Stimulated activated CD8-positive, alpha-beta memory T cell treated with anti-CD3 and anti-CD28 coated beads, Interleukin-7, amount 100 ng/mL, for 24 hours (primary cell): ENCODE measurements at regions not wholly inside any gene's neighbourhood (a gene's known extent, or its start where the extent isn't known, plus 50 kb on each side); places are given as distances from the start of the nearest gene placed in this dataset.
"Not testable (repeated sequence)": the region's sequence is repeated elsewhere in the genome, so short reads cannot be mapped to it uniquely, and the experiment has no call there.

Experiments used
- DNase-seq: peaks from one replicate; pipeline ENCODE4 v3.0.0-alpha.2; 2020; ENCODE audit warnings: low read depth

DNA sequence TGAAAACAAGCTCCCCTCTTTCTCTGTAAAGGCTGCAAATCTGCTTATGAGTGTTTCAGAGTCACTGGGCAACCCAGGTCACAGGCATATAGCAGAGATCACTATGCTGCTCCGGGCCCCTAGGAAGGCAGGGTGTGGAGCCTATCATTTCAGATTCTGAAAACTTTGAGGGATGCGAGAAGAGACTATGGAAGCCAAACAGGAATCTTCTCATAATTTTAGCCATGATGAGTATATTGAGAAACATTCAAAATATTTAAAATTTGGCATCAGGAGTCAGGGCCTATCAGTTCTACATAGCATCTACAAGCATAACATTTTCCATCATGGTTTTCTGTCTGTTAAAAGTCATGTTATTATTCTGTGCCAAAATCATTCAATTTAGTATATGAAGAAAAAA, 61.7 kb upstream of the ATXN3L start:
- DNase-seq = no peak

DNA sequence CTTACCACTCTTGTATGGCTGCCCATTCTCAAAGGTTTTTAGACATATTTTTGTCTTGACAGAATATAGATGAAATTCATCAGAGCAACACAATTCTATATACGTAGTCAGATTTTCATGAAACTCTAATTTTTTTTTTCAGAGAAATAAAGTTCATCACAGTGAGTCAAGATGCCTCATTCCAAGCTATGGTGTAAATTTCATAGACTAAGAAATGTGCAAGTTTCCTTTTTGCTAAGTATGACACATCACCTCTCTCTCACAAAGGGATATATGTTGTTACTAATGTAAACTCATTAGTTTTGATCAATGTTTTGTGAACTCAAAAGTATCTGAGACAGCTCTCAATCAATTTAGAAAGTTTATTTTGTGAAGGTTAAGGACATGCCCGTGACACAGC, 60.4 kb upstream of the ATXN3L start:
- DNase-seq = no peak

DNA sequence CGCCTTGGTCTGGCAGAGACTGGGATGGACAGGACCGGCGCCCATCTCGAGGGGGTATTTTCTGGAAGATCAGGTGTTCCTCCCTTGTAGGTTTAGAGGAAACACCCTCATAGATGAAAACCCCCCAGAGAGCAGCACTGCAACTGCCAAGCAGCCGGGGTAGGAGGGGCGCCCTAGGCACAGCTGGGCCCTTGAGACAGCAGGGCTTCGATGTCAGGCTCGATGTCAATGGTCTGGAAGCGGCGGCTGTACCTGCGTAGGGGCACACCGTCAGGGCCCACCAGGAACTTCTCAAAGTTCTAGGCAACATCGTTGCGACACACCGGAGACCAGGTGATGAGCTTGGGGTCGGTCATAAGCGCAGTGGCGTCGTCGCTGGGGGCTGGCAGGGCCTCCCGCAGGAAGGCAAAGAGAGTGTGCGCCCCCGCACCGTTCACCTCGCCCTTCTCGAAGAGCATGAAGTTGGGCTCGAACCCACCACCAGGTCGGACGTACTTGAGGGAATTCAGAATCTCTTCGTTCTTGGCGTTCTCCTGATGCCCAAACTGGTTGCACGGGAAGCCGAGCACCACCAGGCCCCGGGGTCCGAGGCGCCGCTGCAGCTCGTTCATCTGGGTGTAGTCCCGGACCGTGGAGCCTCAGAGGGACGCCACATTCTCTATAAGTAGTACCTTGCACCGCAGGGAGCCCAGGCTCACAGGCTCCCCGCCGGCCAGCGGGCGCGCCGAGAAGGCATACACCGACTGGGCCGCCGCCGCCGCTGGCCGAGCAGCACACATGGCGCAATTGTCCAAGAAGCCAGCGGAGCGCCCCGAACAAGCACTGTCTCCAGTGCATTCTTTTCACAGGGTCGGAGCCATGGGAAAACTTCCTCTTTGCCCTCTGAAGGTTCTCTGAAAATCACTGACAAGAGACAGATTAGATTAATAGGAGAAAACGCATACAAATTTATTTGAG, 59.0 kb upstream of the ATXN3L start:
- not testable (repeated sequence) for DNase-seq

DNA sequence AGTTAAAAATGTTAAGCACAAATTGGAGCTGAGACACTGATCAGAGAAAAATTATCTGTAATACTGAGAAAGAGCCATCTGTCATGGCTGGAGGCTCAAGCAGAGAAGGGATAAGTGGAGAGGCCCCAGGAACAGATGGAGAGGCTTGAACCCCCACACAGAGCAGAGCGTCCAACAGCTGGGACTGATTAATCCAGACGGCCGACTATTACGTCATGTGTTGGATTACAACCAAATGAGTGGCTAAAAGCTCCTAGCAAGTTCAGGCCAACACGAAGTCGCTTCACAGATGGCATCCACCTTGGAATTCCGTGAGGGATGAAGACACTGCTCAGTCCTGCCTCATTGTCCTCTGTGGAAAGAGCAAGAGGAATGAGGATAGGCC, 57.7 kb upstream of the ATXN3L start:
- no peak for DNase-seq

DNA sequence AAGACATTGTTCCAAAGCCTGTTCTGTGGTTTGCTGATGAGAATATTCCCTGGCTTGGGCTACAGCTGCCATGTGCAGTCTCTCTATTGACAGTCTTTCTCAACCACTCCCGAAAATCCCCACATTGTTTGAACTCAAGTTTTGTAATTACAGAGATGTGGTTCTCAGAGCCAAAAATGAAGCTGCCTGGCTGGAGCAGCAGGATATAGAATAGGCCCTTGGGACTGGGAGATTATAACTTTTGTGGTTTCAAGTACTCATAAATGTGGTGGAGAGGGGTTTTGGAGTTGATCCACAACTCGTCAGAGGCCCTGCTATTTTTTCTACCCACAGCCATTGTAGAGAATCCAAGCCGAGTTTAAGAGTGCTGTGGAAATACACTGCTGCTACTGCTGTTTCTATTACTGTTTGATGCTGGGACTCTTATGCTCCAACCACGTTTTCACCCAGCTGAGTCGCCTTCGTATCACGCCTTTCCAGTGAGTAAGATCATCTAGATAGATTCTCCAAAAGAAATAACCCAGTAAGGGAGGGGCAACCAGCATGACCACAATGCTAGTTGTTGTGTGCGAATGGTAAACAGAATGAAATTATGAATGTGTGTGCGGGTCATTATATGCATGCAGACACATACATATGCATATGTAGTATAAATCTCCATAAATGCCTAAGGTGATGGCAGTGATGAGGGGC, 57.1 kb upstream of the ATXN3L start:
- no peak for DNase-seq

DNA sequence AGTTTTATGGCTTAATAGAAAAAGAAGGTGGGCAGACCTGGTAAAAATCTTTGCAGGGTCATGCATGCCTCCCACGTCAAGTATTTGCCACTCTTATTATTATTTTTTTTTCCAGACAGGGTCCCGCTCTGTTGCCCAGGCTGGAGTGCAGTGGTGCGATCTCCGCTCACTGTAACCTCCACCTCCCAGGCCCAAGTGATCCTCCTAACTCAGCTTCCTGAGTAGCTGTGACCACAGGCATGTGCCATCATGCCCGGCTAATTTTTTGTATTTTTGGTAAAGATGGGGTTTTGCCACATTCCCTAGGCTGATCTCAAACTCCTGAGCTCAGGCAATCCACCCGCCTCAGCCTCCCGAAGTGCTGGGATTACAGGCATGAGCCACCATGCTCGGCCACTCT, 55.7 kb upstream of the ATXN3L start:
- not testable (repeated sequence) for DNase-seq

DNA sequence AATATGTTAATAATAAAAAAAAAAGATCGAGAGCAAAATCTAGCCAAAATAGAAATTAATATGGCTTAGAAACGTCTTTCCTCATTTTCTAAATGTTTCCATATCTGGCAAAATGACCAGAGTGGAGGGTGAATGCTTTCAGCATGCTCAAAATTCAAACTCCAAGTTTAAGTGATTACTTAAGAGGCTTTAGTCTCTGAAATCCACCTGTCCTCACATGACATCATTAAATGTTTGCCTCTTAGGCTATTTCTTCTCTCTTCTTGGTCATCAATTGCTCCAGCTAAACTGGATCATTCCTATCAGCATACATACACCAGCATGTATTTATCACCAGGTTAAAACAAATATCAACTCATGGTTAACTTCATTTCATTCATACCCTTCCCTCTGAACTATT, 54.5 kb upstream of the ATXN3L start:
- no peak for DNase-seq

DNA sequence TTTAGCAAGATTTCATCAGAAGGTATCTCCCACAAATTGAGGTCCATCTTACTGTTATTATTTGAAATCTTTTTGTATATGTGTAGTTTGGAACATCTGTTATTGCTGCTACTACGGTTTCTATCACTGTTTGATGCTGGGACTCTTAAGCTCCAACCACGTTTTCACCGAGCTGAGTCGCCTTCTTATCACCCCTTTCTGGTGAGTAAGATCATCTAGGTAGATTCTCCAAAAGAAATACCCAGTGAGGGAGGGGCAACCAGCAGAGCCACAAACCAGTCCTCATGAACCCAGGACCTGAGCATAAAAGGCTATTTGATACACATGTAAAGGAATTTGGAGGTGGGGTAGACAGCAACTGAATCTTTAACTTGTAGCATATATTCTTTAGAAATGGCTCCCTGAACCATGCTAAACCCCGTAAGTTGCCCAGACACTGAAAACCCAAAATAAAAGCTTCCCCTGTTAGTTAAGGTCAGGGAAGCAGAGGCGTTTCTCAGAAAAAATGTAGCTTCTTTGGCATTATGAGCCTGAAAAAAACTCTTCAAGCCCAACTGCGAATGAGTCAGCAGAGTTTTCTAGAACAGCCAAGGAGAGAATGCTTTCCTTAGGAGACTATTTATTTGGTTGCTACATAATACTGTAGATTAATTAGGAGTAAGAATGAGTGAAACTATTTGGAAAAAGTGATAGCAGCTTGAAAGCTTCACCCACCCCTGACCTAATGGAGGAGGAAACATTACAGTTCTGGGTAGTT, 53.8 kb upstream of the ATXN3L start:
- DNase-seq = no peak

DNA sequence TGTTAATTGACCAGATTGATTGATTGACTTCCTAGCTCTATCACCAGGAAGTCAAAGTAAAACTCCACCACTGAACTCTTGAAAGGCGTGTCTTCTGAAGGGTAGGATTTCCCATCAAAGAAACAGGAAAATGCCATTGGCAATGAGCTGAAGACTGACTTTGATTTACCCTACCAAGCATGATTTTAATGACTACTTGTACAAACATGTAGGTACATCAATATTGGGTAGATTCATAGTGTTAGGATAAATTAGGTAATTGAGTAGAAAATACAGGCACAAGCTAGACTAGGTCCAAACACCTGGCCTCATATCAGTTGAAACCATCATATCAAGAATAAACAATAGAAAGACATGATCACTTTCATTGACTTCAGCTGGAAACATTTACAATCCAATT, 53.2 kb upstream of the ATXN3L start:
- no peak for DNase-seq

DNA sequence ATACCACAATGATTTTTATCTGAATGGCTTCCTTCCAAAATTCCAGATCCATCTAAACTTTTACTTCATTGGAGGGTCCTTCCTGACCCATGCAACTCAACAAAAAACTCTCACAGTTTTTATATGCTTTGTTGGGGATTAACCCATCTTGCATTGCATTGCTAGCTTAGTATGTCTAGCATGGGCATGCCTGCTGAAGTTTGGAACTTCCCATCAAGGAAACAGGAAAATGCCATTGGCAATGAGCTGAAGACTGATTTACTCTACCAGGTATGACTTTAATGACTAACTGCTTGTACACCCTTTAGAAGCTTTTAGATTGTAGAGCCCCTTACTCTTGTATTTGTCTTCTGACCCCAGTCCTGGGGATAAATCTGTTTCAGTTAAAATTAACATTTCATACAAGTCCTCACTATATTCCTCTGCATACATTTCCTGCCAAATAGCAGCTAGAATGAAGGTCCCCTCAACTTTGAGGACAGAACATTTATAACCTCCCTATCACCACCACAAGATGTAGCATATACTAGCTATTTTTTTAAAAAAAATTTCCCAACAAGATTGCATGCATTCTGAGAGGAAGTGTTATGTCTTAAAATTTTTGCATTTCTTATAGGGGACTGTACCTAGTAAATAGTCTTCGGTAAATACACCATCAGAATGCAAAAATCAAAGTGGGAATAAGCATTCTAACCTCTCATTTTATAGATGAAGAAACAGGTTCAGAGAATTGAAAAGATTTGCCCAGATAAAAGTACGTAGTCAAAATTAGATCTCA, 52.5 kb upstream of the ATXN3L start:
- no peak for DNase-seq

DNA sequence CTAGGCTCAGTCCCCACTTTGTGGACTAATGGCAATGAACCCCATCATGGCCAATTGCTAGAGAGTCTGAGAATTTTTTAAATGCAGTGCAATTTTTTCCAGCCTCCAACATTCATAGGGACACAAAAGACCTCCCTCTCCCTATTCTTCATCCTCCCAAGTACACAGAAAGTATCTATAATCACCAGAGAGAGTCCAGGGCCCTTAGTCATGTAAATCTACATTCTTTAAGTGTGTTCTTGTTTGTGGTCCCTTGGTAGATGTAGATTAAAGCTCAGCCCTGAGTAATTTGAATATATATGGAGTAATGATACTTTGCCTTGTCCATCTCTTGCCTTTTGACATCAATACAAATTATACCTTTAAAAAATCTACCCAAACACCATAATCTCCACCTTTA, 51.3 kb upstream of the ATXN3L start:
- no peak for DNase-seq

DNA sequence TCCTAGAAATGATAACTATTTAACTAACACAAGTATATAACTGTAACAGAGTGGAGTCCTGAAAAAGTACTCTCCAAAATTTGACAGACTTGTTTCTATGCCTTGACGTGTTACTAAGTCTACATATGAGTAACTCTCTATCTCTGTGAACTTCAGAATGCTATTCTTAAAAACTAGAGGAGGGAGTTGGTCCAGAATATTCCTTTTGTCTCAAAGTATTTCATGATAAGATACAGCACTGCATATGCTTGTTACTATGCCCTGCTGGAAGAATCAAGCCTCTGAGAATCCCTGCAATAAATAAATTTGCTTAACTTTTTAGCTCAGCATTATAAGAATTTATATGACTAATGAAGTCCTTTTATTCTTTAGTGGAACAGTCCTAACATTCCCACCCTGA, 50.9 kb upstream of the ATXN3L start:
- DNase-seq = no peak
